H9 (cell line): ENCODE measurements at regions not wholly inside any gene's neighbourhood (a gene's known extent, or its start where the extent isn't known, plus 50 kb on each side); places are given as distances from the start of the nearest gene placed in this dataset.

Source experiments
- DNase-seq: peaks from one replicate; pipeline ENCODE4 v3.0.0-alpha.2; 2017
- H2AFZ ChIP-seq: one replicate; pipeline ENCODE4 v1.6.1; 2013; ENCODE audit warnings: mild to moderate bottlenecking, low read length, control low read depth, moderate library complexity
- H2AK5ac ChIP-seq: 2 replicates; pipeline ENCODE4 v1.6.1; 2013; ENCODE audit warnings: low read length, control low read depth, mixed read lengths; ENCODE audit not compliant: insufficient read length
- H2BK120ac ChIP-seq: one replicate; pipeline ENCODE4 v1.6.1; 2013; ENCODE audit warnings: low read depth, mild to moderate bottlenecking, low read length, control low read depth, inconsistent platforms; ENCODE audit not compliant: poor library complexity, severe bottlenecking
- H2BK12ac ChIP-seq: 2 replicates; pipeline ENCODE4 v1.6.1; 2013; ENCODE audit warnings: low read length, control low read depth, mixed read lengths, low read depth; ENCODE audit not compliant: insufficient read length
- H2BK15ac ChIP-seq: 2 replicates; pipeline ENCODE4 v1.6.1; 2013; ENCODE audit warnings: low read depth, low read length, control low read depth
- H2BK20ac ChIP-seq: one replicate; pipeline ENCODE4 v1.6.1; 2013; ENCODE audit warnings: low read depth, mild to moderate bottlenecking, low read length, control low read depth, inconsistent platforms; ENCODE audit not compliant: poor library complexity, severe bottlenecking
- H2BK5ac ChIP-seq: 2 replicates; pipeline ENCODE4 v1.6.1; 2013; ENCODE audit warnings: low read length, control low read depth, mixed read lengths; ENCODE audit not compliant: insufficient read length
- H3K14ac ChIP-seq: 2 replicates; pipeline ENCODE4 v1.6.1; 2013; ENCODE audit warnings: low read length, control low read depth; ENCODE audit not compliant: insufficient read depth
- H3K18ac ChIP-seq: 2 replicates; pipeline ENCODE4 v1.6.1; 2013; ENCODE audit warnings: low read depth, mild to moderate bottlenecking, mixed read lengths, low read length, control low read depth; ENCODE audit not compliant: insufficient read length
- H3K23ac ChIP-seq: 2 replicates; pipeline ENCODE4 v1.6.1; 2013; ENCODE audit warnings: low read length, control low read depth, mixed read lengths, low read depth; ENCODE audit not compliant: insufficient read length
- H3K23me2 ChIP-seq: 2 replicates; pipeline ENCODE4 v1.6.1; 2013; ENCODE audit warnings: low read depth, mild to moderate bottlenecking, mixed read lengths, low read length, control low read depth; ENCODE audit not compliant: insufficient read length, poor library complexity, severe bottlenecking
- H3K27ac ChIP-seq: 2 replicates; pipeline ENCODE4 v1.5.1; 2013; ENCODE audit warnings: low read length, control low read depth, mixed read lengths, low read depth; ENCODE audit not compliant: insufficient read length
- H3K27me3 ChIP-seq: 2 replicates; pipeline ENCODE4 v1.6.1; 2013; ENCODE audit warnings: low read length, control low read depth, inconsistent platforms; ENCODE audit not compliant: insufficient read depth
- H3K4ac ChIP-seq: 2 replicates; pipeline ENCODE4 v1.6.1; 2013; ENCODE audit warnings: low read depth, mild to moderate bottlenecking, control low read depth, inconsistent platforms, low read length, moderate library complexity
- H3K4me1 ChIP-seq: 2 replicates; pipeline ENCODE4 v1.6.1; 2013; ENCODE audit warnings: low read length, control low read depth, inconsistent platforms; ENCODE audit not compliant: insufficient read depth
- H3K4me2 ChIP-seq: 2 replicates; pipeline ENCODE4 v1.6.1; 2013; ENCODE audit warnings: low read length, control low read depth, mixed read lengths; ENCODE audit not compliant: insufficient read length, insufficient read depth
- H3K56ac ChIP-seq: 2 replicates; pipeline ENCODE4 v1.6.1; 2013; ENCODE audit warnings: low read depth, mild to moderate bottlenecking, mixed read lengths, low read length, control low read depth; ENCODE audit not compliant: insufficient read length
- H3K79me1 ChIP-seq: 2 replicates; pipeline ENCODE4 v1.6.1; 2013; ENCODE audit warnings: low read depth, mild to moderate bottlenecking, moderate library complexity, low read length, control low read depth, inconsistent platforms; ENCODE audit not compliant: insufficient read depth, poor library complexity, severe bottlenecking
- H3K79me2 ChIP-seq: 2 replicates; pipeline ENCODE4 v1.6.1; 2013; ENCODE audit warnings: low read length, control low read depth, inconsistent platforms; ENCODE audit not compliant: insufficient read depth
- H3K9ac ChIP-seq: 2 replicates; pipeline ENCODE4 v1.6.1; 2013; ENCODE audit warnings: low read length, control low read depth, mixed read lengths; ENCODE audit not compliant: insufficient read length; ENCODE audit errors: extremely low read depth
- H3K9me3 ChIP-seq: one replicate; pipeline ENCODE4 v1.6.1; 2013; ENCODE audit warnings: low read depth, low read length, inconsistent platforms; ENCODE audit not compliant: control insufficient read depth
- H3T11ph ChIP-seq: one replicate; pipeline ENCODE4 v1.6.1; 2013; ENCODE audit warnings: mild to moderate bottlenecking, low read length, control low read depth, inconsistent platforms
- H4K20me1 ChIP-seq: one replicate; pipeline ENCODE4 v1.6.1; 2013; ENCODE audit not compliant: control insufficient read depth, insufficient read length, insufficient read depth
- H4K5ac ChIP-seq: 2 replicates; pipeline ENCODE4 v1.6.1; 2013; ENCODE audit warnings: low read depth, mild to moderate bottlenecking, mixed read lengths, low read length, control low read depth; ENCODE audit not compliant: insufficient read length
- H4K8ac ChIP-seq: replicated peaks from 2 replicates; pipeline ENCODE4 v1.6.1; 2013; ENCODE audit warnings: low read length, control low read depth, mixed read lengths, low read depth; ENCODE audit not compliant: insufficient read length
- H4K91ac ChIP-seq: 2 replicates; pipeline ENCODE4 v1.6.1; 2013; ENCODE audit warnings: low read depth, mild to moderate bottlenecking, moderate library complexity, mixed read lengths, low read length, control low read depth; ENCODE audit not compliant: insufficient read length
- H3K27ac Mint-ChIP-seq, 3 experiments: 2 replicates in 2 of 3; 3 replicates in 1 of 3; pipeline ENCODE4 v1.8.0; 2020 to 2021; ENCODE audit warnings: mixed read lengths in 3 of 3, mild to moderate bottlenecking in 1 of 3, moderate library complexity in 1 of 3
- H3K27me3 Mint-ChIP-seq: 2 replicates; pipeline ENCODE4 v1.8.0; 2021; ENCODE audit warnings: low read depth, mild to moderate bottlenecking, moderate library complexity, mixed read lengths
- H3K36me3 Mint-ChIP-seq, 3 experiments: 2 replicates in 2 of 3; 3 replicates in 1 of 3; pipeline ENCODE4 v1.8.0; 2020 to 2021; ENCODE audit warnings: low read depth in 3 of 3, mixed read lengths in 3 of 3; ENCODE audit not compliant: insufficient read depth in 1 of 3
- H3K4me1 Mint-ChIP-seq, 2 experiments: 2 replicates each; pipeline ENCODE4 v1.8.0; 2020; ENCODE audit warnings: mixed read lengths in 2 of 2
- H3K4me3 Mint-ChIP-seq, 2 experiments: 2 replicates in 1 of 2; 3 replicates in 1 of 2; pipeline ENCODE4 v1.8.0; 2020 to 2021; ENCODE audit warnings: mild to moderate bottlenecking in 2 of 2, mixed read lengths in 2 of 2, moderate library complexity in 1 of 2
- H3K9me3 Mint-ChIP-seq, 2 experiments: 2 replicates in 1 of 2; 3 replicates in 1 of 2; pipeline ENCODE4 v1.8.0; 2020; ENCODE audit warnings: mild to moderate bottlenecking in 2 of 2, mixed read lengths in 2 of 2, moderate library complexity in 1 of 2
- WGBS: extraction: QIAGEN DNeasy Blood & Tissue Kit; methylation state at CpG from one replicate; pipeline ENCODE4 v1.1.7; 2013; ENCODE audit warnings: missing lambda C conversion rate, low lambda C conversion rate, mixed read lengths; ENCODE audit not compliant: insufficient read length; ENCODE audit errors: extremely low coverage; 5-methylcytosine and 5-hydroxymethylcytosine counted together
- TF ChIP-seq, protein P1 (sequence below): fragments of 200-600 bp; sonication (generic); conservative IDR thresholded peaks from 3 replicates; pipeline ENCODE4 v1.8.0; 2021; ENCODE audit warnings: antibody characterized with exemption, mild to moderate bottlenecking

- Mint-ChIP-seq H3K9me3 (peaks cover 0 to 2% of the 10 kb centered on the region in 2 experiments; a peak in 1 of 5 replicates), H3K27me3 (peaks cover 2% of the 10 kb centered on the region; the same call in 1 of the 2 replicates), H3K27ac (no peak overlapping the region), H3K4me3 (no peak overlapping the region), H3K36me3 (no peaks in the 10 kb centered on the region; a peak in 1 of 7 replicates), H3K4me1 (peaks cover 6 to 8% of the 10 kb centered on the region in 2 experiments)
- H2AFZ ChIP-seq: no peak overlapping the region
- no peak overlapping the region for H2BK20ac ChIP-seq
- no peaks in the 10 kb centered on the region for H3K9me3 ChIP-seq
- DNase-seq: no peak
- no peak overlapping the region for H2BK120ac ChIP-seq
- H4K5ac ChIP-seq: no peak overlapping the region
- H2BK12ac ChIP-seq: no peak overlapping the region
- H2AK5ac ChIP-seq: no peak overlapping the region
- no peak overlapping the region for H4K8ac ChIP-seq
- H3K18ac ChIP-seq: no peak overlapping the region
- H3K27me3 ChIP-seq: no peaks in the 10 kb centered on the region
- H3K14ac ChIP-seq: no peak overlapping the region
- no peak overlapping the region for H3K4me2 ChIP-seq
- H3K23me2 ChIP-seq: no peaks in the 10 kb centered on the region
- no peak overlapping the region for H3T11ph ChIP-seq
- no peak overlapping the region for H4K91ac ChIP-seq
- H3K23ac ChIP-seq: no peak overlapping the region
- no peaks in the 10 kb centered on the region for H3K79me2 ChIP-seq
- no peak overlapping the region for H3K9ac ChIP-seq
- H2BK5ac ChIP-seq: no peak overlapping the region
- no peak overlapping the region for H2BK15ac ChIP-seq
- H3K4ac ChIP-seq: no peak overlapping the region
- H3K4me1 ChIP-seq: no peaks in the 10 kb centered on the region
- WGBS: no CpG with 5 or more reads among the region's 1 CpG
- H4K20me1 ChIP-seq: no peaks in the 10 kb centered on the region
- no peak overlapping the region for H3K56ac ChIP-seq
- H3K27ac ChIP-seq: no peak overlapping the region
- no peaks in the 10 kb centered on the region for H3K79me1 ChIP-seq
- TF ChIP-seq, protein P1, sequence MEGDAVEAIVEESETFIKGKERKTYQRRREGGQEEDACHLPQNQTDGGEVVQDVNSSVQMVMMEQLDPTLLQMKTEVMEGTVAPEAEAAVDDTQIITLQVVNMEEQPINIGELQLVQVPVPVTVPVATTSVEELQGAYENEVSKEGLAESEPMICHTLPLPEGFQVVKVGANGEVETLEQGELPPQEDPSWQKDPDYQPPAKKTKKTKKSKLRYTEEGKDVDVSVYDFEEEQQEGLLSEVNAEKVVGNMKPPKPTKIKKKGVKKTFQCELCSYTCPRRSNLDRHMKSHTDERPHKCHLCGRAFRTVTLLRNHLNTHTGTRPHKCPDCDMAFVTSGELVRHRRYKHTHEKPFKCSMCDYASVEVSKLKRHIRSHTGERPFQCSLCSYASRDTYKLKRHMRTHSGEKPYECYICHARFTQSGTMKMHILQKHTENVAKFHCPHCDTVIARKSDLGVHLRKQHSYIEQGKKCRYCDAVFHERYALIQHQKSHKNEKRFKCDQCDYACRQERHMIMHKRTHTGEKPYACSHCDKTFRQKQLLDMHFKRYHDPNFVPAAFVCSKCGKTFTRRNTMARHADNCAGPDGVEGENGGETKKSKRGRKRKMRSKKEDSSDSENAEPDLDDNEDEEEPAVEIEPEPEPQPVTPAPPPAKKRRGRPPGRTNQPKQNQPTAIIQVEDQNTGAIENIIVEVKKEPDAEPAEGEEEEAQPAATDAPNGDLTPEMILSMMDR: no peak
Observed at GRCh38 chr5:37892586-37892985, 52.7 kb upstream of the GDNF start.
